ENCODE measurements at regions not wholly inside any gene's neighbourhood (a gene's known extent, or its start where the extent isn't known, plus 50 kb on each side); places are given as distances from the start of the nearest gene placed in this dataset.

GRCh38 chr12:107254258-107254856, 161.0 kb upstream of the CRY1 start:
- peaks cover 0 to under 1% (median 0%) of the 10 kb centered on the region in 3 donors for H3K27me3 ChIP-seq (ENCODE audit: insufficient read depth in 3 of 3, low read length in 2 of 3)
- H3K4me1 ChIP-seq: no peaks in the 10 kb centered on the region
- no peak overlapping the region for H3K27ac ChIP-seq
- WGBS, 3 donors: 62 to 71% (median 63%) methylated on average over 5 of the region's 5 CpGs
- no peak for TF ChIP-seq CTCF (IDR thresholded peaks at IDR 0.05)
- no peaks in the 10 kb centered on the region for H3K36me3 ChIP-seq (ENCODE audit: insufficient read depth in 1 of 2, low read depth in 1 of 2)
- H3K9me3 ChIP-seq: no peaks in the 10 kb centered on the region
- DNase-seq (no peak), ATAC-seq (no peak)
- no peak overlapping the region for H3K4me3 ChIP-seq
- intact Hi-C loops (cut with DNase I): no loop called here

- intact Hi-C loops (cut with DNase I): no loop called here
- WGBS, 3 donors: 80 to 82% (median 81%) methylated on average over 3 of the region's 3 CpGs
- Histone ChIP-seq H3K27ac (no peak overlapping the region), H3K27me3 (ENCODE audit: insufficient read depth in 3 of 3, low read length in 2 of 3) (peaks cover 0 to 3% (median 0%) of the 10 kb centered on the region in 3 donors), H3K36me3 (ENCODE audit: insufficient read depth in 1 of 2, low read depth in 1 of 2) (no peaks in the 10 kb centered on the region), H3K4me3 (no peak overlapping the region), H3K4me1 (no peaks in the 10 kb centered on the region), H3K9me3 (no peaks in the 10 kb centered on the region)
- ATAC-seq (no peak), DNase-seq (no peak)
- no peak for TF ChIP-seq CTCF (IDR thresholded peaks at IDR 0.05)
Measured at GRCh38 chr12:107258780-107259179, 165.4 kb upstream of the CRY1 start.

- DNase-seq: no peak
- no peak overlapping the region for H3K27ac ChIP-seq
- no peaks in the 10 kb centered on the region for H3K36me3 ChIP-seq (ENCODE audit: insufficient read depth in 1 of 2, low read depth in 1 of 2)
- ATAC-seq: no peak
- no peak for TF ChIP-seq CTCF (IDR thresholded peaks at IDR 0.05)
- H3K4me1 ChIP-seq: no peaks in the 10 kb centered on the region
- no peak overlapping the region for H3K4me3 ChIP-seq
- intact Hi-C loops (cut with DNase I): no loop called here
- H3K27me3 ChIP-seq (ENCODE audit: insufficient read depth in 3 of 3, low read length in 2 of 3): peaks cover 0 to 3% (median 0%) of the 10 kb centered on the region in 3 donors
- no peaks in the 10 kb centered on the region for H3K9me3 ChIP-seq
Measured at GRCh38 chr12:107263980-107264379, 170.6 kb upstream of the CRY1 start.

GRCh38 chr12:107264667-107265066, 171.3 kb upstream of the CRY1 start:
- no peaks in the 10 kb centered on the region for H3K9me3 ChIP-seq
- no peaks in the 10 kb centered on the region for H3K36me3 ChIP-seq (ENCODE audit: insufficient read depth in 1 of 2, low read depth in 1 of 2)
- no peak overlapping the region for H3K4me3 ChIP-seq
- intact Hi-C loops (cut with DNase I): no loop called here
- peaks cover 0 to 3% (median 0%) of the 10 kb centered on the region in 3 donors for H3K27me3 ChIP-seq (ENCODE audit: insufficient read depth in 3 of 3, low read length in 2 of 3)
- H3K4me1 ChIP-seq: no peaks in the 10 kb centered on the region
- H3K27ac ChIP-seq: no peak overlapping the region
- ATAC-seq (no peak), DNase-seq (no peak)
- TF ChIP-seq CTCF (IDR thresholded peaks at IDR 0.05): no peak
- 91 to 92% (median 92%) methylated on average over 7 of the region's 7 CpGs for WGBS, 3 donors

- WGBS, 3 donors: 53 to 67% (median 63%) methylated on average over 1 of the region's 1 CpG
- DNase-seq (no peak), ATAC-seq (no peak)
- Histone ChIP-seq H3K27me3 (ENCODE audit: insufficient read depth in 3 of 3, low read length in 2 of 3) (no peaks in the 10 kb centered on the region), H3K9me3 (no peaks in the 10 kb centered on the region), H3K36me3 (ENCODE audit: insufficient read depth in 1 of 2, low read depth in 1 of 2) (no peaks in the 10 kb centered on the region), H3K4me3 (no peak overlapping the region), H3K27ac (no peak overlapping the region), H3K4me1 (no peaks in the 10 kb centered on the region)
- intact Hi-C loops (cut with DNase I): no loop called here
- TF ChIP-seq CTCF (IDR thresholded peaks at IDR 0.05): no peak
Measured at GRCh38 chr12:107267604-107268003, 174.3 kb upstream of the CRY1 start.
